Karpas-422 (cell line): ENCODE measurements at regions not wholly inside any gene's neighbourhood (a gene's known extent, or its start where the extent isn't known, plus 50 kb on each side); places are given as distances from the start of the nearest gene placed in this dataset.
"Not testable (repeated sequence)": the region's sequence is repeated elsewhere in the genome, so short reads cannot be mapped to it uniquely, and the experiment has no call there.

Experiments
- DNase-seq: peaks from one replicate; pipeline ENCODE4 v3.0.0-alpha.2; 2015
- H2AFZ ChIP-seq: fragments of 200-600 bp; sonication (generic); 2 replicates; pipeline ENCODE4 v1.6.1; 2014; ENCODE audit warnings: antibody characterized with exemption, low read length, mixed read lengths
- H3K27ac ChIP-seq: fragments of 200-600 bp; sonication (generic); 2 replicates; pipeline ENCODE4 v1.5.1; 2014; ENCODE audit warnings: mild to moderate bottlenecking, low read length, moderate library complexity
- H3K27me3 ChIP-seq: fragments of 200-600 bp; sonication (generic); 2 replicates; pipeline ENCODE4 v1.6.1; 2014; ENCODE audit warnings: low read length, mixed read lengths
- H3K36me3 ChIP-seq: fragments of 200-600 bp; sonication (generic); 2 replicates; pipeline ENCODE4 v1.6.1; 2014; ENCODE audit warnings: low read length, mixed read lengths; ENCODE audit not compliant: insufficient read depth
- H3K4me1 ChIP-seq: fragments of 200-600 bp; sonication (generic); 2 replicates; pipeline ENCODE4 v1.6.1; 2014; ENCODE audit warnings: mild to moderate bottlenecking, low read length, mixed read lengths
- H3K4me2 ChIP-seq: fragments of 200-600 bp; sonication (generic); 2 replicates; pipeline ENCODE4 v1.6.1; 2014; ENCODE audit warnings: low read length, low read depth, mild to moderate bottlenecking; ENCODE audit not compliant: poor library complexity, severe bottlenecking
- H3K4me3 ChIP-seq: fragments of 200-600 bp; sonication (generic); 2 replicates; pipeline ENCODE4 v1.5.1; 2014; ENCODE audit warnings: mild to moderate bottlenecking, antibody characterized with exemption, low read length, mixed read lengths
- H3K79me2 ChIP-seq: fragments of 200-600 bp; sonication (generic); 2 replicates; pipeline ENCODE4 v1.6.1; 2014; ENCODE audit warnings: mild to moderate bottlenecking, low read length, mixed read lengths
- H3K9ac ChIP-seq: fragments of 200-600 bp; sonication (generic); 2 replicates; pipeline ENCODE4 v1.6.0; 2014; ENCODE audit warnings: low read length
- H3K9me2 ChIP-seq: fragments of 200-600 bp; sonication (generic), shearing (Covaris generic); replicated peaks from 2 replicates; pipeline ENCODE4 v1.6.0; 2014; ENCODE audit warnings: mild to moderate bottlenecking, low read length, moderate library complexity; ENCODE audit not compliant: insufficient read depth
- H3K9me3 ChIP-seq: fragments of 300-700, 200-600 bp; sonication (generic); 2 replicates; pipeline ENCODE4 v1.6.1; 2014; ENCODE audit warnings: low read length, mixed read lengths
- H4K20me1 ChIP-seq: fragments of 200-600 bp; sonication (generic); 2 replicates; pipeline ENCODE4 v1.6.1; 2014; ENCODE audit warnings: mild to moderate bottlenecking, antibody characterized with exemption, low read length, low read depth; ENCODE audit not compliant: insufficient read depth

DNA sequence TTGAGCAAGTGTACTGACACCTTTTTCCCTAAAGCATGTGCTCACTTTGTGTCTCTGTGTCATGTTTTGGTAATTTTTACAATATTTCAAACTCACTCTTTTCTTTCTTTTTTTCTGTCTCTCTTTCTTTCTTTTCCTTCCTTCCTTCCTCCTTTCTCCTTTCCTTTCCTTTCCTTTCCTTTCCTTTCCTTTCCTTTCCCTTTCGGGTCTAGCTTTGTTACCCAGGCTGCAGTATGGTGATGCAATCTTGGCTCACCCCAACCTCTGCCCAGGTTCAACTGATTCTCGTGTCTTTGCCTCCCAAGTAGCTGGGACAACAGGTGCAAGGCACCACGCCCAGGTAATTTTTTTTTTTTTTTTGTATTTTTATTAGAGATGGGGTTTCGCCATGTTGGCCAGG, 60.4 kb upstream of the TINAGL1 start:
- Histone ChIP-seq H3K4me3 (no peak overlapping the region), H3K9ac (no peak overlapping the region), H3K4me2 (no peak overlapping the region), H4K20me1 (no peaks in the 10 kb centered on the region), H2AFZ (no peak overlapping the region), H3K4me1 (no peaks in the 10 kb centered on the region), H3K79me2 (no peaks in the 10 kb centered on the region), H3K9me2 (no peaks in the 10 kb centered on the region), H3K27me3 (no peaks in the 10 kb centered on the region), H3K27ac (no peak overlapping the region), H3K9me3 (no peaks in the 10 kb centered on the region), H3K36me3 (no peaks in the 10 kb centered on the region)
- no peak for DNase-seq

DNA sequence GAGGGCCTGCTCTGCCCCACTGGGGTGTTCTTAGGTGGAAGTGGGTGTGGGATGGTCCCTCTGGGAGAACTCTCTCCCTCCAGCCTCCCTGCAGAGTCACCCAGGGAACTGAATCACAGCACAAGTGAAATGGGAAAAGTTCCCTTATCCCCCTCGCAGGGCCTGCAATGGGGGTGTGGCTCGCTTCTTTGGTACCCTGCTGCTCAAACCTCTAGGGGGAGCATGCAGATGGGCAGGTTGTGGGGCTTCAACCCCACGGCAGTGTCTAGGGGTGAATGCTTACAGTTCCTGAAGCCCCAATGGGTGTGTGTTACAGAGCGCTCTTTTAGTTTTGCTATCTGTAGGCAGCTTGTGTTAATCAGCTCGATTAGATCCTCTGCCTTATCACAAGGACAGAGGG, 59.0 kb upstream of the TINAGL1 start:
- Histone ChIP-seq H3K4me3 (no peak overlapping the region), H3K27me3 (no peaks in the 10 kb centered on the region), H3K27ac (no peak overlapping the region), H4K20me1 (no peaks in the 10 kb centered on the region), H3K9me2 (no peaks in the 10 kb centered on the region), H3K4me1 (no peaks in the 10 kb centered on the region), H2AFZ (no peak overlapping the region), H3K79me2 (no peaks in the 10 kb centered on the region), H3K36me3 (no peaks in the 10 kb centered on the region), H3K4me2 (no peak overlapping the region), H3K9ac (no peak overlapping the region), H3K9me3 (no peaks in the 10 kb centered on the region)
- peak; percentile 47 for DNase-seq

DNA sequence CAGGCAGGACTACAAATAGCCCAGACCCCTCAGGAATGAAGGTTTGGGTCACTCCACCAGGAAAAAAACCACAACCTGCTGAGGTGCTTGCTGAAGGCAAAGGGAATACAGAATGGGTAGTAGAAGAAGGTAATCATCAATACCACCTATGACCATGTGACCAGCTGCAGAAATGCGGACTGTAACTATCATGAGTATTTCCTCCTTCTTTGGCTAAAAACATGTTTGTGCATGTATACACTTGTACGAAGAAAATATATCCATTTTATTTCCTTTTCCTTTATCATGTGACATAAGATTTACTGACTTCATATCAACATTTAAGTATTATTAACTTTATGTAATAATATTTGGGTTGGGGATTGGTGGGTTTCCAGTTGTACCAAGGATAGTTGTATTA, 58.3 kb upstream of the TINAGL1 start:
- not testable (repeated sequence) for H3K4me3 ChIP-seq, H2AFZ ChIP-seq, H3K9ac ChIP-seq, H4K20me1 ChIP-seq, H3K4me2 ChIP-seq, H3K79me2 ChIP-seq, H3K36me3 ChIP-seq, H3K4me1 ChIP-seq, H3K27ac ChIP-seq, H3K9me3 ChIP-seq, H3K27me3 ChIP-seq, H3K9me2 ChIP-seq, DNase-seq

DNA sequence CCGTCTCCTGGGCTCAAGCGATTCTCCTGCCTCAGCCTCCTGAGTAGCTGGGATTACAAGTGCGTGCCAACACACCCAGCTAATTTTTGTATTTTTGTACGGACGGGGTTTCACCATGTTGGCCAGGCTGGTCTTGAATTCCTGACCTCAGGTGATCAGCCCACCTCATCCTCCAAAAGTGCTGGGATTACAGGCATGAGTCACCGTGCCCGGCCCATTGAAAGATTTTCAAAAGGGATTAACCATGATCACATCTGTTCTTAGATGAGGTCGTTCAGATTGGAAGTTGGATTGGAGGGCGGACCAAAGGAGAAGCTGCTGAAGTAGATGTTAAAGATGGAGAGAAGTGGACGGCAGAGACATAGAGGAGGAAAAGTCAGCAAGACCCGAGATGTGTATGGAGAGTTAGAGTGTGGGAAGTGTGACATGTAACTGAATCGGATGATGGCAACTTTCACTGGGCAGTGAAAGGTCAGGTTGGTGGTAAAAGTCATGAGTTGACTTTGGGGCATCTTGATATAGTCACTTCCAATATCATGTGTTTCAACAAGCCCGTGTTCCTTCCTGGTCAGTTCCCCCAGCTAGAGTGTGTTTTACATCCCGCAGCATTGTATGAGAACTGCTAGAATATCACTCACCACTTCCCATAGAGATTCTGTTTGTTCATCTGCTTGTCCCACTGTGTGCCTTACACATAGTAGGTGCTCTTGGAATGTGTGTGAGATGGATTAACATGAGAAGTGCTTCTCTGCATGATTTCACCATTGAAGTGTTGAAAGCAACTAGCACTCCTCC, 54.4 kb upstream of the TINAGL1 start:
- H3K36me3 ChIP-seq = no peaks in the 10 kb centered on the region
- H3K9me2 ChIP-seq = no peaks in the 10 kb centered on the region
- H3K4me1 ChIP-seq = no peaks in the 10 kb centered on the region
- no peaks in the 10 kb centered on the region for H3K27me3 ChIP-seq
- DNase-seq = no peak
- no peak overlapping the region for H3K4me3 ChIP-seq
- H4K20me1 ChIP-seq = no peaks in the 10 kb centered on the region
- no peaks in the 10 kb centered on the region for H3K79me2 ChIP-seq
- H3K9me3 ChIP-seq = no peaks in the 10 kb centered on the region
- H3K27ac ChIP-seq = no peak overlapping the region
- no peak overlapping the region for H3K4me2 ChIP-seq
- H2AFZ ChIP-seq = no peak overlapping the region
- no peak overlapping the region for H3K9ac ChIP-seq

DNA sequence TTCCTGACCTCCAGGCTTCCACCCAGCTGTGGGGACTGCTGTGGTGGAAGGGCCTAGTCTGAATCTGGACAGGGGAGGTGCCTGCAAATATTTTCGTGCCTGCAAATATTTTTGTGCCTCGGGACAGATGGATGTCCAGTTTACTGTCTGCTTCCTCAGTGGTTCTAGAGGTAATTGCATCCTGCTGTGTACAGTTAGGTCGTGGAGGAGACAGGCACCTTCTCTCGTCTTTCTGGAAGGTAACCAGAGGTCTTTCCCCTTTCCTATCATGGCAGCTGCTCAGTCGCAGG, 53.8 kb upstream of the TINAGL1 start:
- Histone ChIP-seq H3K36me3 (no peaks in the 10 kb centered on the region), H3K79me2 (no peaks in the 10 kb centered on the region), H4K20me1 (no peaks in the 10 kb centered on the region), H3K4me1 (no peaks in the 10 kb centered on the region), H3K4me3 (no peak overlapping the region), H3K9me2 (no peaks in the 10 kb centered on the region), H3K27me3 (no peaks in the 10 kb centered on the region), H3K4me2 (no peak overlapping the region), H3K9me3 (no peaks in the 10 kb centered on the region), H3K27ac (no peak overlapping the region), H3K9ac (no peak overlapping the region), H2AFZ (no peak overlapping the region)
- no peak for DNase-seq

DNA sequence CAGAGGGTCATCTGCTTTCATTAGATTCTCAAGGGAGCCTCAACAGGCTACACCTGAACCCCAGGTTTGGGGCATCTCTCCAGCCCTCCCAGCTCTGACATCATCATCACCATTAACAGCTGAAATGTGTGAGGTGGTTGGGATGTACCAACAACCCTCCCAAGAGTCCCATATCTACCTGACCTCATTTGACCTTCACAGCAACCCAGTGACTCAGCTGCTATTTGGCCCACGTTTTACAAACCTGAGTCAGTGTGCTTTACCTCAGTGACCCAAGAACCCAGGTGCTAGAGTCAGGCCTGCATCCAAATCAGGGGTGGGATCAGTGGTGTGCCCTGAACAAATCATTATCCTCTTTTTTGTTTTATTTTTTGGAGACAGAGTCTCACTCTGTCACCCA, 53.3 kb upstream of the TINAGL1 start:
- Histone ChIP-seq H3K4me1 (no peaks in the 10 kb centered on the region), H2AFZ (no peak overlapping the region), H3K9me2 (no peaks in the 10 kb centered on the region), H3K4me3 (no peak overlapping the region), H3K27ac (no peak overlapping the region), H3K9me3 (no peaks in the 10 kb centered on the region), H3K79me2 (no peaks in the 10 kb centered on the region), H3K36me3 (no peaks in the 10 kb centered on the region), H3K4me2 (no peak overlapping the region), H4K20me1 (no peaks in the 10 kb centered on the region), H3K27me3 (no peaks in the 10 kb centered on the region), H3K9ac (no peak overlapping the region)
- no peak for DNase-seq

DNA sequence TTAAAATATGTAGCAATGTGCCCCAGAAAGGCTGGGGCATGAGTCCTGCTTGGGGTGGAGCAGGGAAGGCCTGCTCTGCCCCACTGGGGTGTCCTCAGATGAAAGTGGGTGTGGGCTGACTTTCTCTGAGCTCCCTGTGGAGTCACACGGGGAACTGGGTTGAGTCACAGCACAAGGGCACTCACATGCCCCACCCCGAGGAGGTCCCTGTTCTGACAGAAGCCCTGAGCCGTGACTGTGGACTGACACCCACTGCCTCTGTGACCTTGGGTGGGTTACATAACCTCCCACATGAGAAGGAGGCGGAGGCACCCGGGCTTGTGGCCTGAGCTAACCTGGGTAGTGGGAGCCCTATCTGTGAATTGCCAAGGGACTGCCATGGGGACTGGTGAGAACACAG, 52.5 kb upstream of the TINAGL1 start:
- no peaks in the 10 kb centered on the region for H3K27me3 ChIP-seq
- H3K36me3 ChIP-seq = no peaks in the 10 kb centered on the region
- no peaks in the 10 kb centered on the region for H3K4me1 ChIP-seq
- no peak overlapping the region for H3K9ac ChIP-seq
- H3K4me2 ChIP-seq = no peak overlapping the region
- no peak overlapping the region for H2AFZ ChIP-seq
- no peaks in the 10 kb centered on the region for H4K20me1 ChIP-seq
- H3K79me2 ChIP-seq = no peaks in the 10 kb centered on the region
- no peaks in the 10 kb centered on the region for H3K9me3 ChIP-seq
- DNase-seq = no peak
- H3K9me2 ChIP-seq = no peaks in the 10 kb centered on the region
- no peak overlapping the region for H3K27ac ChIP-seq
- H3K4me3 ChIP-seq = no peak overlapping the region

DNA sequence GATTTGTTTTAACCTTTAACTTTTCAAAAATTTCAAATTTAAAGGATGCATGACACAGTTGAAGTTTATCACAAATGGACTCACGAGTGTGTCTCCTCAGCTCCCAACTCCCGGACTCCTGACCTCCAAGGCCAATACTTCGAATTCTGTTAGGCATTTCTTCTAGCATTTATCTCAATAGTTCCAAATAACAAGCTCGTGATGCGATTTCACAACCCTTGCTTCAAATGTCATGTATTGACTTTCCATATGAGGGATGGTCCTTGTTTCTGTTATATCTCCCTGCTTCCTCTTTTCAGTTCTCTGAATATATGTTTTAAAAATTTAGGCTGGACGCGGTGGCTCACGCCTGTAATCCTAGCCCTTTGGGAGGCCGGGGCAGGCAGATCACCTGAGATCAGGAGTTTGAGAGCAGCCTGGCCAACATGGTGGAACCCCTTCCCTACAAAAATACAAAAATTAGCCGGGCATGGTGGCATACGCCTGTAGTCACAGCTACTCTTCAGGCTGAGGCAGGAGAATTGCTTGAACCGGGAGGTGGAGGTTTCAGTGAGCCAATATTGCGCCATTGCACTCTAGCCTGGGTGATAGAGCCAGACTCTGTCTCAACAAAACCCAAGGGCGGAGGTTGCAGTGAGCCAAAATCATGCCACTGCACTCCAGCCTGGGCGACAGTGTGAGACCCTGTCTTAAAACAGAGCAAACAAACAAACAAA, 52.0 kb upstream of the TINAGL1 start:
- H3K27ac ChIP-seq = no peak overlapping the region
- no peaks in the 10 kb centered on the region for H3K79me2 ChIP-seq
- no peak overlapping the region for H3K4me2 ChIP-seq
- no peak overlapping the region for H2AFZ ChIP-seq
- H4K20me1 ChIP-seq = no peaks in the 10 kb centered on the region
- no peaks in the 10 kb centered on the region for H3K9me2 ChIP-seq
- H3K9ac ChIP-seq = no peak overlapping the region
- no peaks in the 10 kb centered on the region for H3K4me1 ChIP-seq
- H3K9me3 ChIP-seq = no peaks in the 10 kb centered on the region
- H3K27me3 ChIP-seq = no peaks in the 10 kb centered on the region
- no peak for DNase-seq
- no peak overlapping the region for H3K4me3 ChIP-seq
- no peaks in the 10 kb centered on the region for H3K36me3 ChIP-seq
